GM19455 (cell line): ENCODE measurements at regions not wholly inside any gene's neighbourhood (a gene's known extent, or its start where the extent isn't known, plus 50 kb on each side); places are given as distances from the start of the nearest gene placed in this dataset.
"Not testable (repeated sequence)": the region's sequence is repeated elsewhere in the genome, so short reads cannot be mapped to it uniquely, and the experiment has no call there.

Experiments used
- ATAC-seq: cut with Tn5 transposase; IDR thresholded peaks from one replicate; pipeline ENCODE4 v1.9.1; 2021; ENCODE audit not compliant: unreplicated experiment

- ATAC-seq = no peak
Observed at GRCh38 chr16:17757808-17758207, 287.0 kb upstream of the XYLT1 start.

GRCh38 chr16:17755158-17755557 lies 284.4 kb upstream of the XYLT1 start:
- ATAC-seq = no peak

GRCh38 chr16:17753434-17753833 lies 282.7 kb upstream of the XYLT1 start:
- ATAC-seq = no peak

DNA sequence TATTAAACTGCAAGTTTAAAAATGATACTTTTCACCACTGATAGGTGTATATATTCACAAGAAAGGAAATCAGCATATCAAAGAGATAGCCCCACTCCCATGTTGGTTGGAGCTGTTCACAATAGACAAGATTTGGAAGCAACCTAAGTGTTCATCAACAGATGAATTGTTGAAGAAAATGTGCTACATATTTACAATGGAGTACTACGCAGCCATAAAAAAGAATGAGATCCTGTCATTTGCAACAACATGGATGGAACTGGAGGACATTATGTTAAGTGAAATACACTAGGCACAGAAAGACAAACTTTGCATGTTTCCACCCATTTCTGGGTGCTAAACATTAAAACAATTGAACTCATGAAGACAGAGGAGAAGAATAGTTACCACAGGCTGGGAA lies 278.9 kb upstream of the XYLT1 start:
- no peak for ATAC-seq

DNA sequence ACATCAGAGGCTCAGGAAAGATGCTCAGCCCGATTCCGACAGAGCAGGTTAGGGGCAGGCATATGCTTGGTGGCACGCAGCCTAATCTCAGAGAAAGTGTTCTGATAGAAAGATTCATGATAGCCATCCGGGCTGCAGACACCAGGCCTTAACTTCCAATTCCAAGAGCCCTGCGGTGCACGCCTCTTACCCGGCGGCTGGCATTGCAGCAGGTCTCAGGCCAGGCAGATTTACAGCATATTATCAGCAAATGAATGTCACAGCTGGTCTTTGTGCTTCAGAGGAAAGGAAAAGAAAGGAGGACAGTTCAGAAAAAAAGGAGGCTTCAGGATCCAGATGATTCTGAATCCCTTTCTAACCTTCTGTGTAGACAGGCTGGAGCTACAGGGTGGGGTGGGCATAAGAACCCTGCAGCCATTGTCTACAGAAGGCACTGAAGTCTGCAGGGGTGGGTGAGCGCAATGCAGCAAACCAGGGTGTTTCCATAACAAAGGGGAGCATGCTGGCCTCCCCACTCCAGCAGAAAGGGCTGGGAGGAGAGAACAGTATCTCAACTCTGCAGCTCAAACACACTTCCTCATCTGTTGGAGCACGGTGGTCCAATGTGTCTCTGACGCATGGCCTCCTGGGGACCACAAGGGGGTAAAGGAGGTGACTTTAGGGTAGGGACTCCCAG lies 277.4 kb upstream of the XYLT1 start:
- ATAC-seq = no peak

GRCh38 chr16:17747081-17747756 lies 276.5 kb upstream of the XYLT1 start:
- no peak for ATAC-seq

DNA sequence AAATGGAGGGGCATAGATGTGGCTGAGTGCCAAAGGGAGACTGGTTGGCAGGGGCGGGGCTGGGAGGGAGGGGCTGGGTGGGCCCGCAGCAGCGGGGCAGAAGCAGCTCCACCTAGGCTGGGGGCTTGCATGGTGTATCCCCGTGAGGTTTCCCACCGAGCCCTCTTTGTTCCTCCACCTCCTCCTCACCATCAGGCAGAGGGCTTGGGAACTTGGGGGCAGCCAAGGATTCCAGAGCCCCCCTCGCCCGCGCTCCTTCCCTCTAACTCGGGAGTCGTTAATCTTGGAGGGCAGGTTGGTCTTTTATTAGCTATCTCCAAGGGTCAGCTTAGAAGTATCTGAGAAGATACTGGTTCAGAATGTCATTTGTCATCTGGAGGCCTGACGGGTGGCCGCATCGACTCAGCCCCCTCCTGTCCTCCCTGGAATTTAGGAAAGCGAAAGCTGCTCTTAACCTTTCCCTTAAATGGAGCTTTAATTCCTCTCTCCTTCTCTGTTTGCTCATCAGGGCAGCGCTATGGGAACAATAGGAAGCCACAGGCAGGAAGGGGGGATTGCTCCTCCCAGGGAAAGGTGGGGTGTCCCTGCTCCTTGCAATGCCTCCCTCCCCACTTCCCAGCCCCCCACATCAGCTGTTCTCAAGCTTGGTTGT lies 274.3 kb upstream of the XYLT1 start:
- ATAC-seq = no peak

DNA sequence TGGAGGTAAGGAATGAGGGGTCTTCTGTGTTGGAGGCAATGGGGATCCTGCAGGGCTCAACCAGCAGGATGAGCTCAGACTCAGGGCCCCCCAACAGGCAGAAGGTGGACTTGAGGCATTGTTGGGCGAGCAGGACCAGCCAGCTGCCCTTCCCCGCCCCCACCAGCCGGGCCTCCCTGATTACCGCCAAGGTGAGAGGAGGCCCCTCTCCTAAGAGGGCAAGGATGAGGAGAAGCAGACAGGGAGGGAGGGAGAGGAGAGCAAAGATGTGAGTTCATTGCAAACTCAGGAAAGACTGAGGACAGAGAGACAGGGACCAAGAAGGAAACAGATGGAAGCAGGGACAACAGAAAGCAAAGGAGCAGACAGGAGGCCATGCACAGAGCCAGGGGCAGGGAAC lies 272.8 kb upstream of the XYLT1 start:
- ATAC-seq = no peak

DNA sequence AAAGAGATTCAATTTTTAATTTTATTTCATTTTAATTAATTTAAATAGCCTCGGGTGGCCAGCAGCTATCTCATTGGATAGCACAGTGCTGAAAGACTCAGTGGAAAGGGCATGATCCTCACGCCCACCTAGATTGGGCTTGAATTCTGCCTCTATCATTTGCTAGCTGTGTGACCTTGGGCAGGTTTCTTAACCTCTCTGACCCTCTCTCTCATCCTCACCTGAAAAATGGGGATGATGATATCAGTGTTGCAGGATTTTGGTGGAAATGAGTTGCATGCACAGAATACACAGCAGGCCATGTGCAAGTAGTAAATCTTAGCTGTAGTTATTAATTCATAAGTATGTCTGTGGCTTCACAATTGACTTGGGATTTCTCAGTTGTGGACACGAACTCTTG lies 272.4 kb upstream of the XYLT1 start:
- ATAC-seq = no peak

- ATAC-seq = not testable (repeated sequence)
Observed at GRCh38 chr16:17735099-17735498, 264.3 kb upstream of the XYLT1 start.

GRCh38 chr16:17729820-17730219 lies 259.1 kb upstream of the XYLT1 start:
- ATAC-seq = no peak

- ATAC-seq = no peak
Observed at GRCh38 chr16:17728196-17728595, 257.4 kb upstream of the XYLT1 start.

DNA sequence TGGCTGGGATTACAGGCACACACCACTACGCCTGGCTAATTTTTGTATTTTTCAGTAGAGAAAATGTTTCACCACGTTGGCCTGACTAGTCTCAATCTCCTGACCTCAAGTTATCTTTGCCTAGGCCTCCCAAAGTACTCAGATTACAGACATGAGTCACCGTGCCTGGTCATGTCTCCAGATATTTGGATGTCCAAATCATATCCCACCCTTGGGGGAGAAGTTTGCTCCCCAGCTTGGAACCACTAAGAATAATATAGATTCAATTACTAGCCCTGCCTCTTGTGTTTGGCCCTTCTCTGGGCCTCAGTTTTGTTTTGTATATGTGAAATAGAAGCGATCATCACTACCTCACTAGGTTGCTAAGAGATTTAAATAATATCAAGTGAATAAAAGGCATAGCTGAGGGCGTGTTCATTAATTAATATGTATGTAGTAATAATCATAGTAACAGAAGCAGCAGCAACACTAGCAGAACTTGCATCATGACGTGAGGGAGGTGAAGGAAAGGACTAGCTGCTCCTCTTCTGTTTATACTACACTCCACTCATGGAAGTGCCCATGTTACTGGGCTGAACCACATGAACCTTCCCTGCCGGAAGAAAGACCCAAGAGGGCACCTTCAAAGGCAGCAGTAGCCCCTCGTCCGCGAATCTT lies 253.6 kb upstream of the XYLT1 start:
- ATAC-seq = no peak

- no peak for ATAC-seq
Observed at GRCh38 chr16:17723531-17724134, 252.9 kb upstream of the XYLT1 start.

DNA sequence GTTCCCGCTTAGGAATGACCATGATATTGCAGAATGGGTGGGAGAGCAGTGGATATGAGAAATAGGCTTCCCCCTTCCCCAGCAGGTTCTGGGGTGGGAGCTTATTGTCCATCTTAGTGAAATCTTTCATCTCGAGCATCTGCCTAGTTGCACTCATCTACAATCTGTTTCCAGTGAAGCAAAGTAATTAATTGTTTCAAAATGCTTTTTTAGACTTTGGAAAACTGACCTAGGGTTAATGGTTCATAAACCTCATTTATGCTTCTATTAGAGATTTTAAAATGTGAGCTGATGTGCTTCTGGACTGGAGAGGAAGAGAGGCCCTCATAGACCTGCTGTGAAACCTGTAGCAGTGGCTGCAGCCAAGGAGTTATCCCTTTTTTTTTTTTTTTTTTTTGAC lies 247.7 kb upstream of the XYLT1 start:
- ATAC-seq = no peak

- ATAC-seq = no peak
Observed at GRCh38 chr16:17705847-17706246, 235.1 kb upstream of the XYLT1 start.

GRCh38 chr16:17696616-17697015 lies 225.9 kb upstream of the XYLT1 start:
- no peak for ATAC-seq

DNA sequence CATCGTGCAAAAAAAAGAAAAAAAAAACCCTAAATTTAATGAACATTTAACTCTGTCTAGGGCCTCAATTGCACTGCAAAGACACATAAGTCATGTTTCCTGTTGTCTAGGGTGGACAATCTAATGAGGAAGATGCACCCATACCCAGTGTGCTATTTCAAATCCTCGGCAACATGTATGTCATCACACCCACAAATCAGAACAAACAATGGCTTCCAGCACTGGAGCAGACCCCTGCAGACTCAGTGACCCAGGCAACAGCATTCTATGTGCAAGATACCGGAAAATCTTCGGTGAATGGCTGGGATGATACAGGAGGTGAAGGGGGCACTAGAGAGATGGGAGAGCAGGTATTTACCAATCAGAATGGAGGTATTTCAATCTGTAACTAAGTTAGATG lies 221.7 kb upstream of the XYLT1 start:
- ATAC-seq = no peak

DNA sequence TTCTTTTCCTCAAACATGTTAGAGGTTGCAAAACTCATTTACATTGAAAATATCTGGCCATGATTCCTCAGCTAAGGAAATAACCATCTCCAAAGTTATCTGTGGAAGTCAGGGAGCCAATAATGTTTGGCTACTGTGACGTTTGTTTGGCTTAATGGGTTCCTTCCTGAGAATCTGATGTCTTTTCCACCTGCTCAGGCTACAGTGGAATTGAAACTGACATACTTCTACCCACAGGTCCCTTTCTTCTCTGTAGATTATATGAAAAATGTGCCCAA lies 221.1 kb upstream of the XYLT1 start:
- no peak for ATAC-seq

- no peak for ATAC-seq
Observed at GRCh38 chr16:17691106-17691898, 220.5 kb upstream of the XYLT1 start.

DNA sequence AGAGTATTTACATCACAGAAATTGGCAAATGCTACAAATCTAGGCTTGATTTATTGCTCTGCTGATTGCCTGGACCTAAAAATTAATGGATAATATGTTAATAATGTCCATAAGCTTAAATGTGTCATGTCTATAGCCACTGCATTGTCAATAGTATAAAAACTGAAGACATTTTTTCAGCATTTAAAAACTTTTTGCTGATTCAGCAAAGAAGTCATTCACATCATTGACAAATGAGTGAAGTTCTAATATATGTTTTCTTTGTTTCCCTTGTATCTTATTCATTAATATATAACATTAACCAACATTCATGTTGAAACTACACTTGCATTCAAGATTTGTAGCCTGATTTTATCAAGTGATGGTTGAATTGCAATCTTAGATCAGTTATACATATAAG lies 214.7 kb upstream of the XYLT1 start:
- ATAC-seq = no peak
